Ovary (tissue), 7 donors: ENCODE measurements at regions not wholly inside any gene's neighbourhood (a gene's known extent, or its start where the extent isn't known, plus 50 kb on each side); places are given as distances from the start of the nearest gene placed in this dataset.
"Not testable (repeated sequence)": the region's sequence is repeated elsewhere in the genome, so short reads cannot be mapped to it uniquely, and the experiment has no call there.

Experiments used
- DNase-seq, 5 donors: peaks; one replicate each; pipeline ENCODE4 v3.0.0-alpha.2; 2019 to 2020
- H3K27ac ChIP-seq, 2 donors: fragments of 200-600 bp; one replicate each; pipeline versions ENCODE4 v1.5.1 to v1.8.0; 2019 to 2022
- H3K27me3 ChIP-seq: fragments of 200-600 bp; one replicate; pipeline ENCODE4 v1.8.0; 2022
- H3K36me3 ChIP-seq: fragments of 200-600 bp; sonication (generic); one replicate; pipeline ENCODE4 v1.5.1; 2019
- H3K4me1 ChIP-seq: one replicate; pipeline ENCODE4 v1.8.1; 2013; ENCODE audit warnings: mild to moderate bottlenecking, moderate library complexity; ENCODE audit not compliant: insufficient read depth
- H3K4me3 ChIP-seq: fragments of 200-600 bp; sonication (generic); one replicate; pipeline ENCODE4 v1.5.1; 2017
- H3K9me3 ChIP-seq, 2 donors: fragments of 200-600 bp in 1 of 2; sonication (generic) in 1 of 2; one replicate each; pipeline versions ENCODE4 v1.5.1 to v1.8.1; 2013 to 2019; ENCODE audit warnings: mild to moderate bottlenecking in 1 of 2, moderate library complexity in 1 of 2
- CTCF ChIP-seq, 3 donors: fragments of 450-650 bp in 2 of 3; fragments of 200-600 bp in 1 of 3; IDR thresholded peaks; one replicate each; pipeline versions ENCODE4 v1.5.1 to v1.8.0; 2016 to 2022; ENCODE audit warnings: antibody characterized with exemption in 3 of 3, mild to moderate bottlenecking in 1 of 3
- EP300 ChIP-seq: sonication (generic); formaldehyde crosslinking; IDR thresholded peaks from one replicate; pipeline ENCODE4 v1.6.1; 2017; ENCODE audit warnings: antibody characterized with exemption
- POLR2A ChIP-seq: fragments of 450-650 bp; IDR thresholded peaks from one replicate; pipeline ENCODE4 v1.6.1; 2017; ENCODE audit warnings: antibody characterized with exemption, mild to moderate bottlenecking, moderate library complexity
- WGBS, 3 donors: extraction: QIAGEN DNeasy Blood & Tissue Kit in 1 of 3; methylation state at CpG; one replicate each; pipeline versions ENCODE4 v1.1.5 to v1.1.7; 2013 to 2017; 5-methylcytosine and 5-hydroxymethylcytosine counted together
- intact Hi-C, 4 donors: fragments of 100-400 bp; cut with DNase I; formaldehyde crosslinking; loops; one replicate each; pipeline versions ENCODE4 v1.11.0 to v1.15.1; 2022 to 2023
- donor health status: DM: no; HTN: no; CAD: no; lungs with moderate emphysema.
- donor health status: DM: no; HTN: no; CAD: no.
- donor health status: Bipolar disorder and iron deficiency.
- donor health status: DM: no; HTN: no; CAD: no.
- donor health status: DM: yes; HTN: yes; CAD: no.

- intact Hi-C loops: no loop called here
- no peaks in the 10 kb centered on the region for H3K9me3 ChIP-seq
- DNase-seq: no peak
- WGBS, 3 donors: 65 to 70% (median 66%) methylated on average over 4 of the region's 4 CpGs
- no peak overlapping the region for H3K27ac ChIP-seq
- no peak overlapping the region for H3K4me3 ChIP-seq
- no peaks in the 10 kb centered on the region for H3K4me1 ChIP-seq
- no peak for TF ChIP-seq CTCF (IDR thresholded peaks at IDR 0.05)
- no peak for TF ChIP-seq POLR2A
- TF ChIP-seq EP300: no peak
- no peaks in the 10 kb centered on the region for H3K27me3 ChIP-seq
- no peaks in the 10 kb centered on the region for H3K36me3 ChIP-seq
These were observed 119.9 kb upstream of the DAP start for GRCh38 chr5:10880934-10881333.

DNA sequence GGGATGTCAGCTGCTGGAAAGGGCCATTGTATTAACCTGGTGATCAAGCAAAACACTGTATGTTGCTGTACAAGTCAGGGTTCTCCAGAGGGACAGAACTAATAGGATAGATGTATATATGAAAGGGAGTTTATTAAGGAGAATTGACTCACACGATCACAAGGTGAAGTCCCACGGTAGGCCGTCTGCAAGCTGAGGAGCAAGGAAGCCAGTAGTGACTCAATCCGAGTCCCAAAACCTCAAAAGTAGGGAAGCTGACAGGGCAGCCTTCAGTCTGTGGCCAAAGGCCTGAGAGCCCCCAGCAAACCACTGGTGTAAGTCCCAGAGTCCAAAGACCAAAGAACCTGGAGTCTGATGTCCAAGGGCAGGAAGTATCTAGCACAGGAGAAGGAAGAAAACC, 116.0 kb upstream of the DAP start:
- 90 to 93% (median 91%) methylated on average over 4 of the region's 4 CpGs for WGBS, 3 donors
- H3K4me1 ChIP-seq, intact Hi-C loops, H3K9me3 ChIP-seq, H3K36me3 ChIP-seq, H3K27ac ChIP-seq, H3K27me3 ChIP-seq, DNase-seq, H3K4me3 ChIP-seq: not testable (repeated sequence)

GRCh38 chr5:10876006-10876744, 115.1 kb upstream of the DAP start:
- intact Hi-C loops: no loop called here
- no peak for TF ChIP-seq CTCF (IDR thresholded peaks at IDR 0.05)
- TF ChIP-seq POLR2A: no peak
- no peak for TF ChIP-seq EP300

DNA sequence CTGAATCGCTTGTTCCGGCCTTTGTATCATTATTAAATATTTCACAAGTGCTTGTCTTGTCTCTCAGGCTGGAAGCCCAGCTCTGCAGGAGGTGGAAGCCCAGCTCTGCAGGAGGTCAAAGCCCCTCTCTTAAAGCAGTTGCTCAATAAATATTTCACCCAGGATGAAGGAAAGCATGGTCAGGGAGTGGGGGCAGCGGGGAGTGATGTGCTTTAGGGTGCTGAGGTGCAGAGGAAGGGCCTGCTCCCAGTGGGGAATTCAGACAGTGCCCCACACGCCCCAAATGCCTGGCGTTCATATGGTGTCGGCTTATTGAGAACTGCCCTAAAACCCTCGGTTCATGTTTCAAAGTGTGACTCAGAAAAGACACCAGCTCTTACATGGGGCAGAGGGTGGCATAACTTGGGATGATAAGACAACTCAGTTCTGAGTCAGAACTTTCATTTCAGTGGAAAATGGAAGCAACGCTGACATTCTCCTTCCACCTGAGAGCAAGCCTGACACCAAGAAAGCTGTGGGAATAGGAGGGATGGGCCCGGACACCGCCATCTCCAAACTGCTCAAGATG, 114.3 kb upstream of the DAP start:
- Histone ChIP-seq H3K4me3 (no peak overlapping the region), H3K36me3 (no peaks in the 10 kb centered on the region), H3K27me3 (no peaks in the 10 kb centered on the region), H3K27ac (no peak overlapping the region), H3K9me3 (no peaks in the 10 kb centered on the region), H3K4me1 (peaks cover 1% of the 10 kb centered on the region)
- intact Hi-C loops: no loop called here
- no peak for DNase-seq
- 82 to 90% (median 88%) methylated on average over 10 of the region's 10 CpGs for WGBS, 3 donors
- TF ChIP-seq EP300 (no peak), CTCF (IDR thresholded peaks at IDR 0.05) (no peak)

More at GRCh38 chr5:10876006-10876744, 115.1 kb upstream of the DAP start:
- H3K36me3 ChIP-seq: no peaks in the 10 kb centered on the region
- H3K27ac ChIP-seq: no peak overlapping the region
- DNase-seq: no peak
- no peaks in the 10 kb centered on the region for H3K9me3 ChIP-seq
- H3K4me3 ChIP-seq: no peak overlapping the region
- peaks cover 1% of the 10 kb centered on the region for H3K4me1 ChIP-seq
- H3K27me3 ChIP-seq: no peaks in the 10 kb centered on the region
- 26 to 37% (median 33%) methylated on average over 9 of the region's 9 CpGs for WGBS, 3 donors

GRCh38 chr5:10874541-10874940, 113.5 kb upstream of the DAP start:
- no peak for DNase-seq
- no peaks in the 10 kb centered on the region for H3K27me3 ChIP-seq

More at GRCh38 chr5:10874541-10874940, 113.5 kb upstream of the DAP start:
- Histone ChIP-seq H3K4me1 (peaks cover 1% of the 10 kb centered on the region), H3K4me3 (no peak overlapping the region), H3K27ac (no peak overlapping the region), H3K36me3 (no peaks in the 10 kb centered on the region), H3K9me3 (no peaks in the 10 kb centered on the region)
- WGBS, 3 donors: 74 to 83% (median 75%) methylated on average over 7 of the region's 7 CpGs
- TF ChIP-seq POLR2A: no peak
- no peak for TF ChIP-seq EP300
- no peak for TF ChIP-seq CTCF (IDR thresholded peaks at IDR 0.05)
- intact Hi-C loops: no loop called here
